Neuronal stem cell (in vitro differentiated cells): ENCODE measurements at regions not wholly inside any gene's neighbourhood (a gene's known extent, or its start where the extent isn't known, plus 50 kb on each side); places are given as distances from the start of the nearest gene placed in this dataset.
A peak's percentile ranks its signal among the peaks of the same experiment; 100 is the strongest.
"Not testable (repeated sequence)": the region's sequence is repeated elsewhere in the genome, so short reads cannot be mapped to it uniquely, and the experiment has no call there.

Source experiments
- DNase-seq: peaks from one replicate; pipeline ENCODE4 v3.0.0-alpha.2; 2013; ENCODE audit warnings: low spot score
- H2AFZ ChIP-seq: one replicate; pipeline ENCODE4 v1.6.1; 2013; ENCODE audit warnings: mild to moderate bottlenecking, low read length, inconsistent platforms
- H2AK5ac ChIP-seq: 2 replicates; pipeline ENCODE4 v1.6.1; 2013; ENCODE audit warnings: low read depth, mild to moderate bottlenecking, inconsistent platforms, low read length, moderate library complexity, mixed read lengths
- H2BK120ac ChIP-seq: 2 replicates; pipeline ENCODE4 v1.6.1; 2013; ENCODE audit warnings: low read depth, mild to moderate bottlenecking, inconsistent platforms, low read length, moderate library complexity, mixed read lengths
- H2BK12ac ChIP-seq: one replicate; pipeline ENCODE4 v1.6.1; 2013; ENCODE audit warnings: low read length, inconsistent platforms
- H2BK15ac ChIP-seq: 2 replicates; pipeline ENCODE4 v1.6.1; 2013; ENCODE audit warnings: mild to moderate bottlenecking, low read length, inconsistent platforms, mixed read lengths
- H2BK5ac ChIP-seq: one replicate; pipeline ENCODE4 v1.6.1; 2013; ENCODE audit warnings: inconsistent platforms, mild to moderate bottlenecking, low read length, moderate library complexity
- H3K14ac ChIP-seq: one replicate; pipeline ENCODE4 v1.6.1; 2013; ENCODE audit warnings: low read length, inconsistent platforms
- H3K18ac ChIP-seq: 2 replicates; pipeline ENCODE4 v1.6.1; 2013; ENCODE audit warnings: low read length, inconsistent platforms
- H3K23ac ChIP-seq: 2 replicates; pipeline ENCODE4 v1.6.1; 2013; ENCODE audit warnings: low read depth, mild to moderate bottlenecking, mixed read lengths, low read length, inconsistent platforms; ENCODE audit not compliant: poor library complexity
- H3K27ac ChIP-seq: replicated peaks from 3 replicates; pipeline ENCODE4 v1.5.1; 2013; ENCODE audit warnings: low read length, inconsistent platforms
- H3K27me3 ChIP-seq, 3 experiments: 2 replicates each; pipeline ENCODE4 v1.6.1; 2013; ENCODE audit warnings: low read length in 3 of 3, mild to moderate bottlenecking in 2 of 3, inconsistent platforms in 1 of 3, low read depth in 1 of 3, mixed read lengths in 1 of 3, moderate library complexity in 1 of 3; ENCODE audit not compliant: control insufficient read depth in 3 of 3, insufficient read depth in 3 of 3
- H3K36me3 ChIP-seq, 2 donors: replicated peaks in 1 of 2; 2 replicates each; pipeline ENCODE4 v1.6.1; 2013; ENCODE audit warnings: low read length in 2 of 2; ENCODE audit not compliant: control insufficient read depth in 2 of 2, insufficient read depth in 2 of 2
- H3K4ac ChIP-seq: 2 replicates; pipeline ENCODE4 v1.6.1; 2013; ENCODE audit warnings: inconsistent platforms, mild to moderate bottlenecking, low read length, moderate library complexity
- H3K4me1 ChIP-seq, 2 donors: 1 replicate in 1 of 2; 2 replicates in 1 of 2; pipeline ENCODE4 v1.6.1; 2013; ENCODE audit warnings: low read length in 2 of 2, low read depth in 1 of 2; ENCODE audit not compliant: control insufficient read depth in 2 of 2, insufficient read depth in 1 of 2
- H3K4me2 ChIP-seq: one replicate; pipeline ENCODE4 v1.6.1; 2013; ENCODE audit warnings: mild to moderate bottlenecking, low read length, inconsistent platforms; ENCODE audit not compliant: insufficient read depth, poor library complexity, severe bottlenecking
- H3K4me3 ChIP-seq, 2 donors: 2 replicates each; pipeline ENCODE4 v1.5.1; 2013; ENCODE audit warnings: low read length in 2 of 2, mild to moderate bottlenecking in 2 of 2, inconsistent platforms in 1 of 2, moderate library complexity in 1 of 2
- H3K79me1 ChIP-seq: one replicate; pipeline ENCODE4 v1.6.1; 2013; ENCODE audit warnings: low read depth, mild to moderate bottlenecking, inconsistent platforms, low read length, moderate library complexity
- H3K9ac ChIP-seq: one replicate; pipeline ENCODE4 v1.6.1; 2013; ENCODE audit warnings: mild to moderate bottlenecking, low read depth, low read length, inconsistent platforms; ENCODE audit not compliant: poor library complexity
- H3K9me3 ChIP-seq, 2 donors: replicated peaks in 1 of 2; 2 replicates each; pipeline versions ENCODE3 to v1.6.1; 2013; ENCODE audit warnings: low read length in 2 of 2, mild to moderate bottlenecking in 2 of 2, inconsistent platforms in 1 of 2, low read depth in 1 of 2, mixed read lengths in 1 of 2, moderate library complexity in 1 of 2; ENCODE audit not compliant: control insufficient read depth in 2 of 2, insufficient read depth in 1 of 2
- H4K8ac ChIP-seq: one replicate; pipeline ENCODE4 v1.6.1; 2013; ENCODE audit warnings: low read depth, mild to moderate bottlenecking, inconsistent platforms, low read length, moderate library complexity
- H4K91ac ChIP-seq: one replicate; pipeline ENCODE4 v1.6.1; 2013; ENCODE audit warnings: low read length, low read depth, mild to moderate bottlenecking, inconsistent platforms; ENCODE audit not compliant: poor library complexity
- WGBS, 2 donors: extraction: QIAGEN DNeasy Blood & Tissue Kit; methylation state at CpG; one replicate each; pipeline ENCODE4 v1.1.7; 2013; ENCODE audit warnings: missing lambda C conversion rate in 2 of 2, mixed read lengths in 1 of 2; ENCODE audit not compliant: insufficient read length in 2 of 2, insufficient replicate concordance in 1 of 2; ENCODE audit errors: extremely low coverage in 2 of 2; 5-methylcytosine and 5-hydroxymethylcytosine counted together

DNA sequence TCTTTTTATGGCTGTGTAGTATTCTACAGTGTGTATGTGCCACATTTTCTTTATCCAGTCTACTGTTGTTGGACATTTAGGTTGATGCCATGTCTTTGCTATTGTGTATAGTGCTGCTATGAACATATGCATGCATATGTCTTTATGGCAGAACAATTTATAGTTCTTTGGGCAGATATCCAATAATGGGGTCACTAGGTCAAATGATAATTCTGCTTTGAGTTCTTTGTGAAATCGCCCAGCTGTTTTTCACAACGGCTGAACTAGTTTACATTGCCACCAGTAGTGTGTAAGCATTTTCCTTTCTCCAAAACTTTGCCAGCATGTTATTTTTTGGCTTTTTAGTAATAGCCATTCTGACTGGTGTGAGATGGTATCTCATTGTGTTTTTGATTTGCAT is 214.8 kb upstream of the TMEM229A start:
- Histone ChIP-seq H3K4me1 (peaks cover 0 to 9% of the 10 kb centered on the region in 2 donors), H2BK5ac (no peak overlapping the region), H2AFZ (no peak overlapping the region), H3K18ac (no peak overlapping the region), H3K9ac (no peak overlapping the region), H3K4ac (no peak overlapping the region), H2BK120ac (no peak overlapping the region), H3K4me2 (no peak overlapping the region), H3K27me3 (no peaks in the 10 kb centered on the region), H3K36me3 (no peaks in the 10 kb centered on the region), H3K9me3 (peaks cover 0 to 3% of the 10 kb centered on the region in 2 donors), H4K8ac (no peak overlapping the region), H3K14ac (no peak overlapping the region), H2BK12ac (no peak overlapping the region), H2AK5ac (no peak overlapping the region), H4K91ac (no peak overlapping the region), H3K27ac (no peak overlapping the region), H3K79me1 (no peaks in the 10 kb centered on the region), H3K4me3 (no peak overlapping the region), H2BK15ac (no peak overlapping the region), H3K23ac (no peak overlapping the region)
- no CpG with 5 or more reads among the region's 2 CpGs for WGBS, 2 donors
- DNase-seq, result no peak

DNA sequence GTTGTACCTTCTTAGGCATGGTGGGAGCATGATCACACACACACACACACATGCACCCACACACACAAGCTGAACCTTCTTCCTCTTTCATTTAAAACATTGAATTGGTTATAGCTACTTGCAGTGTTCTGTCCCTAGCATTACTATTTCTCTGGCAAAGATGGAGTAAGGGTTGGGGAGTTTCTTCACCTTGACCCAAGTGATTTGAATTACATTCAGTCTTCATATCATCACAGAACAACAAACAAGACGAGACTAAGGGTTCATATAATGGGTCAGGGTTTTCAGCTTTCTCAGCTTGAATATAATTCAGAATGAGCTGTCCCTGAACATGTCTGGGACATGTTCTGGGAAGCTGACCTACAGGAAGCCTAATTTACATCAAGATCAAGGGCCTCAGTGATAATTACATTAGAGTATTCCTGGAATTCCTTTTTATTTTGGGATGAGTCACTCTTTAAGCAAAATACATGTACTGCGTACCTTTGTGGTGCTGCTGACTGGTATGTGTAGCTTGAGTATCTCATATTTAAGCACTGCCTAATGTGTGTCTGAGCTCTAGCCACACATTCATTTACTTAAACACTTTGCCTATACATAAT is 213.5 kb upstream of the TMEM229A start:
- no peak overlapping the region for H2BK12ac ChIP-seq
- no peak overlapping the region for H2BK120ac ChIP-seq
- no peak overlapping the region for H3K4me3 ChIP-seq
- H3K4me2 ChIP-seq, result no peak overlapping the region
- no peaks in the 10 kb centered on the region for H3K79me1 ChIP-seq
- no peaks in the 10 kb centered on the region for H3K36me3 ChIP-seq
- H3K9ac ChIP-seq, result no peak overlapping the region
- H2AK5ac ChIP-seq, result no peak overlapping the region
- no peak overlapping the region for H3K23ac ChIP-seq
- H3K9me3 ChIP-seq, result peaks cover 0 to 3% of the 10 kb centered on the region in 2 donors
- no peak overlapping the region for H3K4ac ChIP-seq
- H2AFZ ChIP-seq, result peak overlapping the region; percentile 84
- H3K27ac ChIP-seq, result no peak overlapping the region
- DNase-seq, result no peak
- no peaks in the 10 kb centered on the region for H3K27me3 ChIP-seq
- no peak overlapping the region for H3K18ac ChIP-seq
- no peak overlapping the region for H3K14ac ChIP-seq
- peaks cover 0 to 9% of the 10 kb centered on the region in 2 donors for H3K4me1 ChIP-seq
- H4K91ac ChIP-seq, result no peak overlapping the region
- H4K8ac ChIP-seq, result no peak overlapping the region
- no peak overlapping the region for H2BK5ac ChIP-seq
- no peak overlapping the region for H2BK15ac ChIP-seq
- WGBS, 2 donors, result no CpG with 5 or more reads among the region's 2 CpGs

DNA sequence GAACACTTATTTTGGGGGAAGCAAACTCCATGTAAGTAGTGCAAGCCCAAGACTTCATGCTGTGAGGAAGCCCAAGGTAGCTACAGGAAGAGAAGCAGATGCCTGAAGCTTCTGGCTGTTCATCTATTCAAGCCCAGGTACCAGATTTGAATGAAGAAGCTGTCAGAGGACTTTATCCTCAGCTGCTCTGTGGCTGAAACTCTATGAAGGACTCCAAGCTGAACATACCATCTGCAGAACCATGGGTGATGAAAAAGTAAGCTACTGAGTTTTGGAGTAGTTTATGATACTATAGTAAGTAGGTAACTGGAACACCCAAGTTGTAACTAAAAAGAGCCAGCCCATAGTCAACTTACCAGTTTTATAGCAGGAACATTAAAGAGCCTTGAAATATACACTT is 211.6 kb upstream of the TMEM229A start:
- H3K4me2 ChIP-seq, H2BK15ac ChIP-seq, H3K9ac ChIP-seq, H2AFZ ChIP-seq, H2AK5ac ChIP-seq, H3K36me3 ChIP-seq, H3K23ac ChIP-seq, H4K8ac ChIP-seq, H3K18ac ChIP-seq, DNase-seq, H3K27me3 ChIP-seq, H3K79me1 ChIP-seq, H2BK5ac ChIP-seq, H3K4me3 ChIP-seq, H2BK12ac ChIP-seq, H3K14ac ChIP-seq, H3K27ac ChIP-seq, H3K4ac ChIP-seq, H3K4me1 ChIP-seq, H2BK120ac ChIP-seq, H4K91ac ChIP-seq, H3K9me3 ChIP-seq: not testable (repeated sequence)

DNA sequence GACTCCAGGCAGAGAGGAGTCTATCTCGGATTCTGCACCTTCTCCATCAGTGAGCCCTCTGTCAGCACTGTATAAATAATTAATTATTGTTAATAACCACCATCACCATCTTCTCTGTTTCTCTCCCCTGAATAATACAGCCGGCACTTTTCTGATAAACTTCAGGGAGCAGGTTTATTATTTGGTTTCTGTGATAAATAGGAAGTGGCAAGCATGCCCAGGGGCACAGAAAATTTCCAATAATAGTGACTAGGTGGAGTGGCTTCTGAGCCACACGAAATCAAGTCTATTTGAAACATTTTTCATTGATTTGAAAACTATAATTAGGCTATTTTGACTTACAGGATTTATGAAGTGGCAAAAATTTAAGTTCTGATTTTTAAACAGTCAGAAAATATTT is 186.8 kb upstream of the TMEM229A start:
- no CpG with 5 or more reads among the region's 3 CpGs for WGBS, 2 donors
- Histone ChIP-seq H3K14ac (no peak overlapping the region), H3K27ac (no peak overlapping the region), H3K4ac (no peak overlapping the region), H4K8ac (no peak overlapping the region), H2BK5ac (no peak overlapping the region), H3K36me3 (no peaks in the 10 kb centered on the region), H2AFZ (no peak overlapping the region), H3K4me2 (no peak overlapping the region), H3K4me1 (no peaks in the 10 kb centered on the region), H2AK5ac (no peak overlapping the region), H3K27me3 (no peaks in the 10 kb centered on the region), H3K18ac (no peak overlapping the region), H2BK120ac (no peak overlapping the region), H2BK12ac (no peak overlapping the region), H4K91ac (no peak overlapping the region), H3K9me3 (peaks cover 6 to 9% of the 10 kb centered on the region in 2 donors), H3K4me3 (no peak overlapping the region), H2BK15ac (no peak overlapping the region), H3K9ac (no peak overlapping the region), H3K79me1 (no peaks in the 10 kb centered on the region), H3K23ac (no peak overlapping the region)
- no peak for DNase-seq
